Astrocyte of the hippocampus (primary cell): ENCODE measurements at regions not wholly inside any gene's neighbourhood (a gene's known extent, or its start where the extent isn't known, plus 50 kb on each side); places are given as distances from the start of the nearest gene placed in this dataset.

Experiments used
- DNase-seq: peaks from one replicate; pipeline ENCODE4 v3.0.0; 2011; ENCODE audit warnings: low read depth, low spot score

GRCh38 chr5:57754616-57755015, 272.0 kb upstream of the ACTBL2 start:
- DNase-seq: no peak

DNA sequence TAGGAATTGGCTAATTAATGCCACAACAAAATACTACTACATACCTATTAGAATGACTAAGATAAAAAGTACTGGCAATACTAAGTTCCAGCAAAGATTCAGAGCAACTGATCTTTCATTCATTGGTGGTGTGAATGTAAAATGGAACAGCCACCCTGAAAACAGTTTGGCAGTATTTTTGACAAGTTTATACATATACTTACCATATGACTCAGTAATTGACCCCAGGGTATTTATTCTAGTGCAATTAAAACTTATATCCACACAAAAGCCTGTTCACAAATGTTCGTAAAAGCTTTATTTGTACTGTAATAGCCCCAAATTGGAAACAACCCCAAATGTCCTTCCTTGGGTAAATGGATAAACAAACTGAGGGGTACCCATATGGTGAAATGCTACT, 270.8 kb upstream of the ACTBL2 start:
- no peak for DNase-seq

GRCh38 chr5:57751710-57752109, 269.1 kb upstream of the ACTBL2 start:
- DNase-seq: no peak

- DNase-seq: no peak
Measured at GRCh38 chr5:57750891-57751290, 268.3 kb upstream of the ACTBL2 start.

DNA sequence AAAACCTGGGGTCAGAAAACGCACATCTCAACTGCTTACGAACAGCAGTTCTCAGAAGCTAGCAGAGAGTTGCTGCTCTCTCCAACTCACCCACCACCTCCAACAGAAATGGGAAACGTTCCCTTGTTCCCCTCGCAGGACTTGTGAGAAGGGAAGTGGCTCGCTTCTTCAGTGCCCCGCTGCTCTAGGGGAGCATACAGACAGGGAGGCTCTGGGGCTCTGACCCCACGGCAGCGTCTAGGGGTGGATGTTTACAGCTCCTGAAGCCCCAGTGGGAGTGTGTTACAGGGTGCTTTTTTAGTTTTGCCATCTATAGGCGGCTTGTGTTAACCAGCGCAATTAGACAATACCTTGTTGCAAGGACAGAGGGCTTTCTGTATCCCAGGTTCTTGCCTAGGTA, 267.7 kb upstream of the ACTBL2 start:
- no peak for DNase-seq

- no peak for DNase-seq
Measured at GRCh38 chr5:57749396-57749795, 266.8 kb upstream of the ACTBL2 start.

DNA sequence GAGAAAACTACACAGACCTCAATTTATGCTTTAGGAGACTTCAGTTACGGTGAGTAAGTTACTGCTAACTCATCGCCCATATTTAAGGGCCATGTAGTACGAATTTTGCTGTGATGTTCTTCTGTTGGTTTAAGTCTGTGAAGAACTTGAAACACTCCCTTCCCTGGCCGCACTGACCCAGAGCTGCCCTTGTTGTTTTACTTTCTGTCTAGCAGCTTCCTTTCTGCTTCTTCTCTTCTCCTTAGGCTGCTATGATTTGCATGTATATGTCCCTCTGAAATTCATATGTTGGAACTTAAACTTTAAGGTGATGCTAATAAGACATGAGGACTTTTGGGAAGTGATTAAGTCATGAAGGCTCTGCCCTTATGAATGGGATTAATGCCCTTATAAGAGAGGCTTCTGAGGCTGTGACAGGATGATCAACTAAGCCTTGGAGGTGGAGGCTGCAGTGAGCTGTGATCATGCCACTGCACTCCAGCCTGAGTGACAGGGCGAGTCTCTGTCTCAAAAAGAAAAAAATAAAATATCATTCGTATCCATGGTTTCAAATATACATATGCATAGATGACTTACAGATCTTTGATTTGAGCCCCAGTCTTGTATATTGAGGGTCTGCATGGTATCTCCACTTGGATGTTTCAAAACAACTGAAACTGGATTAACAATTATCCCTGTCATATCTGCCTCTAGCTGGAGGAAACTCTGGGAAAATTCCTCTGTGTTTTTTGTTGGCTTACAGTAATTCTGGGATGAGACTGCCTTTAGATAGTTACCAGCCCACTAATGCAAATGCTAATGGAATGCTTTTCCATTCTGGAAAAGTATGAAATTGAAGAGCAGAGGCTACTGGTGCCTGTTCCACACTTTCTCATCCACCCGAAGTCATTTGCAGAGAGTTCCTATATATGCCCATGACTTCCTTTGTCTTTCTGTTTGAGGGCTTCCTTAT, 263.4 kb upstream of the ACTBL2 start:
- no peak for DNase-seq

- DNase-seq: no peak
Measured at GRCh38 chr5:57745029-57745428, 262.4 kb upstream of the ACTBL2 start.

DNA sequence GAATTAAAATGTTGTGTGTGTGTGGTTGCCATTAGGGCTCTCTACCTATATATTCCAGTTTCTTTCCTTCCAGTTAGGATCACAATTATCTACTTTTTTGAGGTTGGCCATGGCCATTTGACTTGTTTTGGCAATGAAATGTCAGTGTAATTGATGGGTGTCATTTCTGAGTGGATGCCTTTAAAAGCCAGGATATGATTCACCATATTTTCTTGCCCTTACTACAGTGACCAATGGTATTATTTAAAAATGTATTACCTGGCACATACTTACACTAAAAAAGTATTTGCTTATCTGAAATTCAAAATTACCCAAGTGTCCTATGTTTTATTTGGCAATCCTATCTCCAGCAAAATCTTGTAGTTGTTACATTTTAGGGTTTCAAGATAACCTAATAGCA, 258.7 kb upstream of the ACTBL2 start:
- no peak for DNase-seq

DNA sequence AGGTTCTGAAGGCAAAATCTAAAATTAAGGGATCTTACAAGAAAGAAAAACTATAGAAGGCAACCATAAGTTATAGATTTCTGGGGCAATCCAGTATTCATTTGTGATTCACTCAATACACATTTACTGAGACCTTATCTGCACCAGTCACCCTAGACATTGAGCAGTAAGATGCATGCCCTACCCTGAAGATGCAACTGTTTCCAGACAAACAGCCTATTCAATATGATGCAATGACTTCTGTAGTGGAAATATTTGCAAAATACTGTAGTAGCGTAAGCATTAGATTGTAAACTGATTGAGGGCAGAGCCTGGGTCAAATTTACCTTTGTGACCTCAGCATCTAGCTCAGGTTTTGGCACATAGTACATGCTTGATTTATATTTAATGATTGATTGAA, 256.2 kb upstream of the ACTBL2 start:
- no peak for DNase-seq

GRCh38 chr5:57738301-57738700, 255.7 kb upstream of the ACTBL2 start:
- no peak for DNase-seq

GRCh38 chr5:57736716-57737115, 254.1 kb upstream of the ACTBL2 start:
- DNase-seq: peak; percentile 29

DNA sequence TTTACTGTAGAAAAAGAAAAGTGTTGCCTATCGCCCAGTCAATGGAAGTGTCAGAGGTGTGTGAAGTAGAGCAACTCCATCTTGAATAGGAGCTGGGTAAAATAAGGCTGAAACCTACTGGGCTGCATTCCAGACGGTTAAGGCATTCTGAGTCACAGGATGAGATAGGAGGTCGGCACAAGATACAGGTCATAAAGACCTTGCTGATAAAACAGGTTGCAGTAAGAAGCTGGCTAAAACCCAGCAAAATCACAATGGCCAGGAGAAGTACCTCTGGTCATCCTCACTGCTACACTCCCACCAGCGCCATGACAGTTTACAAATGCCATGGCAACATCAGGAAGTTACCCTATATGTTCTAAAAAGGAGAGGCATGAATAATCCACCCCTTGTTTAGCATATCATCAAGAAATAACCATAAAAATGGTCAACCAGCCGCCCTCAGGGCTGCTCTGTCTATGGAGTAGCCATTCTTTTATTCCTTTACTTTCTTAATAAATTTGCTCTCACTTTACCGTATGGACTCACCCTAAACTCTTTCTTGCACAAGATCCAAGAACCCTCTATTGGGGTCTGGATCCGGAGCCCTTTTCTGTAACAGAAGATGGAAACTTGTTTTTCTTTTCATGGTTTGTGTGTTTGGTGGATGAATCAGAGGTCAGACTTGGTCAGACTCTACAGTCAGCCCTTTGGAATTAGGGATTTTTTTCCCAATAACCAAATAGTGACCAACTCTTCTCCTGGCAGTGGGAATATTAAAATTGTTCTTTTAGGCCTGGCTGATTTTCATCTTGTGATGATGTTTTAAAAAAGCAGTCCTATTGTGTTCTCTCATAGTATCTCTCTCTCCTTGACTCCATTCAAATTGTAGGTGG, 252.9 kb upstream of the ACTBL2 start:
- DNase-seq: peak; percentile 91

DNA sequence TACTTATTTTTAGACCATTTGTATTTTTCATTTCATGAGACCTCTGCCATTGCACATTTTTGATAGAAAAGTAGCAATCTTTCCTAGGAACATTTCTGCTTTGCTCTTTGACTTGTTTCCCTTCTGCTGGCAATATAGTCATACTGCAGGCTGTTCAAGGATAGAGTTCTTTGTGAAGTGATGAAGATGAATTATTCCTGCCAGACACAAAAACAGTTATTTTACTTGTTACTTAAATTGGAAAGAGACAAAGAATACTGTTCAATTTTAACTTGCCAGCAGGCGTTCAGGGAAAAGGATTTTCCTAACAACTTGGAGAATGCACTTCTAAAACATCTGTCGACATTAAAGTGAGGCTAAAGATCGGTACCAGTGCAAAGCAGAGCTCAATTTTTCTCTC, 251.7 kb upstream of the ACTBL2 start:
- DNase-seq: no peak

- DNase-seq: no peak
Measured at GRCh38 chr5:57727591-57727990, 245.0 kb upstream of the ACTBL2 start.

DNA sequence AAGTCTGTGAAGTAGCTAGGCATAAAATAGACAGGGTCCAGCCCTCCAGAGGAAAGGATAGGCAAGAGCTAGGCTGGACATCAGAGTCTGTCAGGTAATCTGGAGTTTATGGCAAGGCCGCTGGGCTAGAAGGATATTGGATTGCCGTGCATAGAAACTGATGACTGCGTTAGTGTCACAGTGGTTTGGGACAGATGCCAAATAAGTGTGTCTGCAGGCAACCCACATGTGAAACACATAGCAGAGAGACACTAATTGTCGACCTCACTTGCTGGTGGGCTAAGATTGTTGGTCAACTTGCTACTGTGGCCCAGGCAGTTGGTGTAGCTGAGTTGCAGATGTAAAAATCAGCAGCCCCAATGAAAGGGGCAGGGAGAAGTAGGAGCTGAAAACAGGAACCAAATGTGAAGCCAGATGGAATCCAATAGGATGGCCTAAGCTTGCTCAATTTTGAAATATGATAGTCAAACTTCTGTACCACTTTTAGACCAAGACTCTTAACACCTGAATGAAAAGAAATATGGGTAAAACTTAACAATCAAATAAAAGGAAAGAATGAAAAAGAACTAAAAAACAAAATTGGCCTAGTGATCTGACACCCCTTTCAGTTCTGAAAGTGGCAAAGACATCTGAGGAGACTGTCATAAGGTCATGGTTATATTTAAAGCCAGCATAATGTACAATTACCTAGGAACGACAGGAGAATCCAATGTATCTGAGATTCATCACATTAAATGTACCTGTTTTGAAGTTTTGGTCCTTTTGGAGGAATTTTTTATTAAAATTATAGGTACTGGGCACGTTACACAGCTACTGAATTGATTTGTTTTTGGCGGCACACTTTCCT, 243.3 kb upstream of the ACTBL2 start:
- DNase-seq: no peak

GRCh38 chr5:57724836-57725235, 242.2 kb upstream of the ACTBL2 start:
- peak; percentile 32 for DNase-seq

DNA sequence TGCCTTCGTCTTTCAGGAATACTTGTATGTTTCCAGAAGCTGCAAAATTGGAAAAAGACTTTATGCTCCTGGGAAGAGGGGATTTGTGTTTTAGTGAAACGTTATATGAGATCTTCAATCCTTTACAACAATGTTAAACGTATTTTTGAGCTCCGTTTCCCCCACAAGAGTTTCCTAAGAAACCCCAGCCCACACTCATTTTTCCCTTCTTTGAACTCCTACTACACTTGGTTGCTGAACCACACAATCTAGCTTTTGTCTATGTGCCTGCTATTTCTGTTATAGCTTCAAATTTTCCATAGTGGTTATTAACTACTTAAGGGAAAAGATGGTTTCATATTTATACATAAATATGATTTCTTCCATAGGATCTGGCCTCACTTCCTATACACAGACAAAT, 238.6 kb upstream of the ACTBL2 start:
- DNase-seq: no peak

DNA sequence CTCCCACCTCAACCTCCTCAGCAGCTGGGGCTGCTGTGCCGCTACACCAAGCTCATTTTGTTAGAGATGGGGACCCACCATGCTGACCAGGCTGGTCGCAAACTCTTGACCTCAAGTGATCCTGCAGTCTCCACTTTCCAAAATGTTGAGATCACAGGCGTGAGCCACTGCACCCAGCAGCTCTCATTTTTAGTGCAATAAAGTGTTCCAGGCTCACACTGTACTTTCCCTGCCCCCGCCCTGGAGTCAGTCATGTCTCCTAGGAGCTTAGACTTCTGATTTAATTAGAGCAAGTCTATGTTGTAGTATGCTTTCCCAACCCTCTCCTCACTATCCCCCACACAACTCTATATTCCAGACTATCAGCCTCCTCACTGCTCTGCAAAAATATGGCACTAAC, 238.0 kb upstream of the ACTBL2 start:
- no peak for DNase-seq

DNA sequence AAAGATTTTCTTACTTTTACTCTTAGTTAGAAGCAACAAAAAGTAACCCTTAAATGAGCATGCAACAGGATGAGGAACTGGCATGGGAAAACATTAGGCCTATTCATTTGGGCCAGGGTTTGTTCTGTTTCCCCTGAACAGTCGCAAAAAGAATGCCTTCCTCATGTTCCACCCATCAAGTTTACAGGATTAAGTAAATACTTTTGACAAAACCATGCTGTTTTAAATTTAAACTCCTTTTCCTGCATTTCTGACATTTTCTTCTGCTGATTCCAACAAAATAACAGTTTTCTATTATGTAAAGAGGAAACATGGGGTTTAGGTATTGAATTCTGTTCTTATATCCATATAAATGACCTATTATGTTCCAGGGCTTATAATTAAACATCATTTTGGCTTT, 236.6 kb upstream of the ACTBL2 start:
- DNase-seq: no peak

GRCh38 chr5:57718155-57718554, 235.5 kb upstream of the ACTBL2 start:
- no peak for DNase-seq

GRCh38 chr5:57717555-57717954, 234.9 kb upstream of the ACTBL2 start:
- DNase-seq: no peak
